GM21786 (cell line): ENCODE measurements at regions not wholly inside any gene's neighbourhood (a gene's known extent, or its start where the extent isn't known, plus 50 kb on each side); places are given as distances from the start of the nearest gene placed in this dataset.
"Not testable (repeated sequence)": the region's sequence is repeated elsewhere in the genome, so short reads cannot be mapped to it uniquely, and the experiment has no call there.

Experiments used
- ATAC-seq: cut with Tn5 transposase; IDR thresholded peaks from one replicate; pipeline ENCODE4 v1.9.1; 2021; ENCODE audit not compliant: unreplicated experiment

DNA sequence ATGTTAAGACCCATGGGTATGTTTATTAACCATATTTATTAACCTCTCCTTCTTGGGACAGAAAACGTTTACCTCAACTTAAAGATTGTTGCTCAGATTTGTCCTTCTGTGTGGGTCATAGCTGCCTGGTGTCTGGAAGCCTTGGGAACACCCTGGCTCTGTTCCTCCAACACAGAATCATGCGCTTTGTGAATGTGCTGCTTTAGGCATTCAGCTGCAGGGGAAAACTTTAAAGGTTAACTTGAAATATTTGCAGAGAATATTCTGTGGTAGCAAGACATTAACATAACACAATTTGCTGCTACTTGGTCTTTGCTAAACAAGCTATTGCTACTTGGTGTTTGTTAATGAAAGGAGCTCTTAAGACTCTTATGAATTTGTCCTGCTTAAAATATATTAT lies 50.5 kb upstream of the THOC3 start:
- ATAC-seq, result not testable (repeated sequence)

DNA sequence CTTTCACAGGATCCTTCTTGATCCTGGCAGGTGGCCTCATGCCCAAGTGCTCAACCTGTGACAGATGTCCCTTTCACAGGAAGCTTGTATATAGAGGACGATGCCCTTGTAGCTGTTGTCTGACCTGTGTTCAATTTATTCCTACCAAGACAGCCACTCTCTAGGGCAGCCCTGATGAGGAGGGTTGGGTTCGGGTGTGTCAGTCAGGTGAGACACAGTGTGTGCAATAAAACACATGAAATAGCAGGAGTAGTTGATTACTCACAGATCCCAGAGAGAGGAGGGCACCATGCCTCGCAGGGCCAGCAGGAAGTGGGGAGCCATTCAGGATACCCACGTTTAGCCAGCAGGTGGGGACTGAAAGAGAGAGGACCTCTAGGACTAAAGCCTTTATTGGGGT lies 52.7 kb upstream of the THOC3 start:
- ATAC-seq, result not testable (repeated sequence)

DNA sequence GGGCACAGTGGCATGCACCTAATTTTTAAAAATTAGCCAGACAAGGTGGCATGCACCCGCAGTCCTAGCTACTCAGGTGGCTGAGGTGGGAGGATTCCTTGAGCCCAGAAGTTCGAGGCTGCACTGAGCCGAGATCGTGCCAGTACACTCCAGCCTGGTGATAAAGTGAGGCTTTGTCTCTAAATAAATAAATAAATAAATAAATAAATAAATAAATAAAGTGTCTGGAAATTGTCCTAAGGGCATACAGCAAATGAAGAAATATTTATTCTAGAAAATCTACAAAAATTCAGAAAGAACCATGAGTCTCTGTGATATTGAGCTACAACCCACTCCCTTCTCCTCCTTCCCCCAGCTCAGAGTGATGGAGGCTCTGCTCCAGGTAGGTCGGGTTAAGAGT lies 55.4 kb upstream of the THOC3 start:
- ATAC-seq, result not testable (repeated sequence)

DNA sequence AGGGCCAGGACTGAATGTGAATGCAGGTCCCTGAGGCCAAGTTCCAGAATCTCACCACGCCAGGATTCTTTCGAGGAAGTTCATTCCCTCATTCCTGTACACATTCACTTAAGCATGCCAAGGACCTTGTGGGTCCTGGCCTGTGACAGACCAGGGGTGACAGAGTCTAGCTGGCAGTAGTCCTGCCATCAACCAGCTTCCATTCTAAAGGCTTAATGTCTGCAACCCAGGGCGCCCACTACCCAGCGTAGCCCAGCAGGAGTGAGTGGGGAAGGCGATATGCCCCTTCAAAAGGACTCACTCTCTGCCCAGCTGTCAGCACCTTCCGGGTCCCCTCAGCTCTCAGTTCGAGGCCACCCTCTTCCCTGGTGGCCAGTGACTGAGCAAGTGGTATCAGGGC lies 61.3 kb upstream of the THOC3 start:
- ATAC-seq, result not testable (repeated sequence)

DNA sequence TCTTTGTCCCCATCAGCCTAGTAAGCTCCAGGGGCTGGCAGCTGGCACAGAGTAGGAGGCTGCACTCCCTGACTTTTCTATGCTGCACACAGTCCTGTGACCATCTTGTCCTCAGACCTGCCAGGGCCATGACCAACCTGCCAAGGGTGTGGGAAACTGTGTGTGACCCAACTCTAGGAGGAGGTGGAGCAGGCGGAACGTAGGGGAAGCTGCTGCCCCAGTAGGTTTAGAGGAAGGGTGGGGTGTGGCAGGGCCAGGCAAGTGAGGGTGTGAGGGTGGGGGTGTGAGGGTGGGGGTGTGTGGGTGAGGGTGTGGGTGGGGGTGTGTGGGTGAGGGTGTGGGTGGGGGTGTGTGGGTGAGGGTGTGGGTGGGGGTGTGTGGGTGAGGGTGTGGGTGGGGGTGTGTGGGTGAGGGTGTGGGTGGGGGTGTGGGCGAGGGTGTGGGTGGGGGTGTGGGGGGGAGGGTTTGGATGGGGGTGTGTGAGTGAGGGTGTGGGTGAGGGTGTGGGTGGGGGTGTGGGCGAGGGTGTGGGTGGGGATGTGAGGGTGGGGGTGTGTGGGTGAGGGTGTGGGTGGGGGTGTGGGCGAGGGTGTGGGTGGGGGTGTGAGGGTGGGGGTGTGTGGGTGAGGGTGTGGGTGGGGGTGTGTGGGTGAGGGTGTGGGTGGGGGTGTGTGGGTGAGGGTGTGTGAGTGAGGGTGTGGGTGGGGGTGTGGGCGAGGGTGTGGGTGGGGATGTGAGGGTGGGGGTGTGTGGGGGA lies 62.4 kb upstream of the THOC3 start:
- not testable (repeated sequence) for ATAC-seq

DNA sequence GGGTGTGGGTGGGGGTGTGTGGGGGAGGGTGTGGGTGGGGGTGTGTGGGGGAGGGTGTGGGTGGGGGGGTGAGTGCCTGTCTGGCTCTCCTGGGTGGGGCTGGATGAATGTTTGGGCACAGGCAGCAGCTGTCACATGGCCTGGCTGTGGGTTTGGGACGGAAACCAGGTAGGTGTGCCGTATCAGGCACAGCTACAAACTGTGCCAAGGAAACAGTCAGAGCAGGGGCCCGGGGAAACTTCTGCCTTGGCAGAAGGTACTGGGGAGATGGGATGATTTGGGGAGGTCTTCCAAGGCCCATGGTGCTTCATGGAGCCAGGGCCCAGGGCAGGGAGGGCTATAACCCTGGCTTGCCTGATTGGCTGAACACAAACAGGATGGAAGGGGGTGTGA lies 63.0 kb upstream of the THOC3 start:
- ATAC-seq, result not testable (repeated sequence)

DNA sequence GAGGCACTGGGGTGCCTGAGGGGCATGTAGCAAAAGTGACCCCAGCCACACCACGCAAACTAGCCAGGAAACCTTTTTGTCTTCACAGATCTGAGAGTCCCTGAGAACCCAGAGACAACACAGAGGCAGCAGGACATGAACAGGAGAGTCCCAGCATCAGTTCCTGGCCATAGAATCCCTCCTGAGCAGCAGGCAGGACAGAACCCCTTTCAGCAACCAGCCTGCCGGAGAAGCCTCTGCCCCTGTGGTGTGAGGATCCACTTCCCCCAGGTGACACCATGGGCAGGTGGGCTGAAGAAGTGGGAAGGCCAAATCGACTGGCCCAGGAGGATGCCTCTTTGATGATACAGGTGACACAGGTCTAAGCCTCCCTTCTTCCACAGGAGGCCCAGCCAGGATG lies 65.1 kb upstream of the THOC3 start:
- ATAC-seq, result not testable (repeated sequence)

DNA sequence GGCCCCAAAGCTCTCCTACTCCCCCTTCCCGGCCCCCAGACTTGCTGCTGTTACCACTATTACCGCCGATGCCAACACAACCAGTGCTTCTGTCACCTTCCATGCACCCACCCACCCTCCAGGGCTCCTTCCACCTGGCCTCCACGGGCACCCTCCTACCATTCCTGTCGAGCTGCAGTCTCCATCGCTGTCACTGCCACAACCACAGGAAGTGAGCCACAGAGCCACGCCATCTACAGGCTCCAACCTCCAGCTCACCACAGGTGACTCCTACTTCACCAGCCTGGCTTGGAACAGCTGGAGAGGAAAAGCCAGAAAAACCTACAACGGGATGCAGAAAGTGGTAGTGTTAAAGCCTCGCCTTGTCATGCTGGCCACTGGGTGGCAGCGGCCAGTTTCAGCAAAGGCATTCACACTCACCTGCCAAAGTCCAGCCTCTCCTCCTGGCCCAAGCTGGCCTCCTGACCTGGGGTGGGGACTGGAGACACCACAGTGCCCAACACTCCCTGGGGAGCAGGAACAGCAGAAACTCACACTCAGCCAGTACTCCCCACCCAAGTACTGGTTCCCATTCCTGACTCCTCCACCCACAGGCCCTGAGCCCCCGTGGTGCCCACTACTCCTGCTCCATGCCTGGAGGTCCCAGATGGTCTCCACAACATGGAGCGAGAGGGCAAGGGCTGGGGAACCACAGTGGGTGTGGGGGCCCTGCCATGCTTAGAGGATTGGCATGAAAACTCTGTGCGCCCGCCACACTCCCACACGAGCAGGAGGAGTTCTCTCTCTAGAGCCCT lies 66.5 kb upstream of the THOC3 start:
- not testable (repeated sequence) for ATAC-seq

DNA sequence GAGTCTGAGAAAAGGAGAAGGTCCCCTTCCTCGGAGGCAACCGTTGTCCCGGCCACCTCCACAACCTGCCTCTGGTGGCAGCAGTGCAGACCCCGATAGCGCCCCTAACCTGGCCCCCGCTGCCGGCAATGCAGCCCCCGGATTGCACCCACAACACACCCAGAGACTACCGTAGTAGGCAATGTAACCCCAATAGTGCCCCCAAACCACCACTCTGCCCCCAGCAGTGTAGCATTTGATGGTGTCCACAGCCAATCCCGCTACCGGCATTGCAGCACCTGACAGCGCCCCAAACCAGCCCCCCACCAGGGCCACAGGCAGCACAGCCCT lies 67.1 kb upstream of the THOC3 start:
- not testable (repeated sequence) for ATAC-seq

DNA sequence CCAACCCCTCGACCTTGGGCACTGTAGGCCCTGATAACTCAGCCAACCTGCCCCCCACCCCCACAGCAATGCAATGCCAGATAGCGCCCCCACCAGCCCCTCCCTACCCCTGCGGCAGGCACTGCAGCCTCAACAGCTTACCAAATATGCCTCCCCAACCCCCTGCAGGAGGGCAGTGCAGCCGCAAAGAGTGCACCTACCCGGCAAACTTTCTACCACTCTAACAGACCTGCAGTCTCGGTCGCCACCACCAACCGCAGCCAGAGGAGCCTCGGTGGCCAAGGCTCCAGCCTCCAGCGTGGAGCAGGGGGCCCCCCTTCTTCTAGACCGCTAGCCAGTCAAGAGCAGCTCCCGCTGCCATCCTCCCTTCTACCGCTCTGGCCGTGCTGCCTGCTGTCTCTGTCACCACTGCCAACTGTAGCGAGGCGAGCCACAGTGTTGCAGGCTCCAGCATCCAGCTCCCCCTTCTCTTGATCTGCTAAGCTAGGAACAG lies 67.7 kb upstream of the THOC3 start:
- not testable (repeated sequence) for ATAC-seq

DNA sequence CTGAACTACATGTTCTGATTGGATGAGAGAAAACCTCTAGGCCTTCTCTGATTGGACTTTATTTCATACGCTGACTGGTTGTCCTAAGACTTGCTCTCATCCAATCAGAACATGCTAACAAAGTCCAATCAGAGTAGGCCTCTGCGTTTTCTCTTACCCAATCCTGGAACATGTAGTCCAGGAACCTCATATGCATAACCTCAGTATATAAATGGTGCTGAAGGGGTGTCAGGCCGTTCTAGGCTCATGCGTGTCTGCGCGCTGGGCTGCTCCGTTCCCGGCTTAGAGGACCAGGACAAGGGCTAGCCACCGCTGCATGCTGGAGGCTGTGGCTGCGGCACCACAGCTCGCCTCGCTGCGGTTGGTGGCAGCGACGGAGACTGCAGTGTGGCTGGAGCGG lies 68.3 kb upstream of the THOC3 start:
- not testable (repeated sequence) for ATAC-seq

DNA sequence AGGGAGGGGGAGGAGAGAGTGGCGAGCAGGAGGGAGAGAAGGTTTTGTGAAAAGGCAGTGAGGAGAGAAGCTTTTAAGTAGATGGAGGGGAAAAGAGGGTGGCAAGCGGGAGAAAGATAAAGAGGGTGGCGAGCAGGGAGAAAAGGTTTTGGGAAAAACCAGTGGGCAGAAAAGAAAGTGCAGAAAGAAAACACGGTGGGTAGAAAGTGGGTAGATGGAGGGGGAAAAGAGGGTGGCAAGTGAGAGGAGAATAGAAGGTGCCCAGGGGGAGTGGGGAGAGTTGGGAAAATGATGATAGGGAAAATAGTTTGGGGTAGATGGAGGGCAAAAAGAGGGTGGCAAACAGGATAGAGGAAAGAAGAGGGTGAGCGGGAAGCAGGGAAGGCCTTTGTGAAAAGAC lies 69.1 kb upstream of the THOC3 start:
- ATAC-seq, result not testable (repeated sequence)

DNA sequence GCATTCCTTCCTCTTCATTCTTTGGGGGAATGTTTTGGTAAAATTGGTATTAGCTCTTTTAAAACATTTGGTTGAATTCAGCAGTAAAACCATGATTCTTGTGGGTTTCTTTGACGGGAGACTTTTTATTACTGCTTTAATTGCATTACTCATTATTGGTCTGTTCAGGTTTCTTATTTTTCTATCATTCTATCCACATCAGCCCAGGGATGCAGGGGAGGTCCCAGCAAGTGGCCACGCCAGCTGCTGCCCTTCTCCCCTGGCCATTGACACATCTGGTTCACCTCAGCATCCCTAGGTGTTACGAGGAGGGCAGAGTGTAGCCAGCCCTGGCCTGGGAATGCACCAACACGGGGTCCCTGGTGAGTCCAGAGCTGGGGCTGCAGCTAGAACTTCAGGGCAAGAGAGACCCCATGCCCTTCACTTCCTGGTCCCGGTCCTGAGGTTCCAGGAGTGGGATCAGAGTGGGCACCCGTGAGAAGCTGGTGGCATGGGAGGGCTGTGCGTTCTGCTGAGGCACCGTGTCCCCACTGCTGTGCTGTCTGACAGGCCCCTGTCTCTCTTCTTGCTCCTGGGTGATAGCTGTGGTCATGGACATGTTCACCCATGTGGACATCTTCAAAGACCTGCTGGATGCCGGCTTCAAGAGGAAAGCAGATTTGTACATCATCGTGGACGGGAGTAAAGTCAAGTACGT lies 72.1 kb upstream of the THOC3 start:
- ATAC-seq, result not testable (repeated sequence)

DNA sequence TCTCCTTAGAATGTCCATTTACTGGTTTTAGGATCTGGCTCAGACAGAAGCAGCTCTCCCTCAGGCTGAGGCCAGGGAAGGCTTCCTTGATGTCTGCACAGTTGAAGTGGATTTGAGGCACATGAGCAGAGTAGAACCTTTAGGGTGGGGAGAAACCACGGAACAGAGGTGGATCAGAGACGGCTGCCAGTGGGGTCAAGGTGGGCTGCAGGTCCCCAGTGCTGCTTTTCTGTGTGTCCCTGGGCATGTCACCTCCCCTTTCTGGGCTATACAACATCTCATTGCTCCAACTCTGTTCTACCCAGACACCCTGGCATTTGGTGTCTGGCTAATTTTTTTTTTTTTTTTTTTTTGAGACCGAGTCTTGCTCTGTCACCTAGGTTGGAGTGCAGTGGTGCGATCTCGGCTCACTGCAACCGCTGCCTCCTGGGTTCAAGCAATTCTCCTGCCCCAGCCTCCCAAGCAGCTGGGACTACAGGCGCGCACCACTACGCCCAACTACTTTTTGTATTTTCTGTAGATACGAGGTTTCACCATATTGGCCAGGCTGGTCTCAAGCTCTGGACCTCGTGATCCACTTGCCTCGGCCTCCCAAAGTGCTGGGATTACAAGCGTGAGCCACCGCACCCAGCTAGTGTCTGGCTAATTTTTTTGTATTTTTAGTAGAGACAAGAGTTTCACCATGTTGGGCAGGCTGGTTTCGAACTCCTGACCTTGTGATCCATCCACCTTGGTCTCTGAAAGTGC lies 73.3 kb upstream of the THOC3 start:
- not testable (repeated sequence) for ATAC-seq

DNA sequence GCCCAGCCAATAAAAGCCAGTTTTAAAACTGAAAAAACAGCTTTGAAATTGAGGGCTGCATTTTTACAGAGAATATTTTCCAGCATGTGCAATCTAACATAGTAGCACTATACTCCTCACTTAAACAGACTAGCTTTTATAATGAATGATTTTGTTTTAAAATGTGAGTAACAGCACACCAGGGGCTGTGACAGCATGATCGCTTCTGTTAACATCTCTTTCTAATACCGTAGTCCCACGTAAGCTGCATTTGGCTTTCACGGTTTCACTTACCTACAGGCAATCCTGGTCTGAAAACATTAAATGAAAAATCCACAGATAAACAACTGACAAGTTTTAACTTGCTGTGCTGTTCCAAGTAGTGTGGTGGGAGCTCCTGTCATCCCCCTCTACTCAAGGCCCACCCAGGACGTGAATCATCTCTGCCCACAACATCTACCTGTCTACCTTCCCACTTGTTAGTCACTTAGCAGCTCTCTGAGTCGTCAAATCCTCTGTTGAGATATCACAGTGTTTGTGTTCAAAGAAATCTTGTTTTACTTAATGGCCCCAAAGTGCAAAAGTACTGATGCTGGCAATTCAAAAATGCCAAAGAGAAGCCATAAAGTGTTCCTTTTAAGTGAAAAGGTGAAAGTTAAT lies 74.0 kb upstream of the THOC3 start:
- ATAC-seq, result not testable (repeated sequence)

DNA sequence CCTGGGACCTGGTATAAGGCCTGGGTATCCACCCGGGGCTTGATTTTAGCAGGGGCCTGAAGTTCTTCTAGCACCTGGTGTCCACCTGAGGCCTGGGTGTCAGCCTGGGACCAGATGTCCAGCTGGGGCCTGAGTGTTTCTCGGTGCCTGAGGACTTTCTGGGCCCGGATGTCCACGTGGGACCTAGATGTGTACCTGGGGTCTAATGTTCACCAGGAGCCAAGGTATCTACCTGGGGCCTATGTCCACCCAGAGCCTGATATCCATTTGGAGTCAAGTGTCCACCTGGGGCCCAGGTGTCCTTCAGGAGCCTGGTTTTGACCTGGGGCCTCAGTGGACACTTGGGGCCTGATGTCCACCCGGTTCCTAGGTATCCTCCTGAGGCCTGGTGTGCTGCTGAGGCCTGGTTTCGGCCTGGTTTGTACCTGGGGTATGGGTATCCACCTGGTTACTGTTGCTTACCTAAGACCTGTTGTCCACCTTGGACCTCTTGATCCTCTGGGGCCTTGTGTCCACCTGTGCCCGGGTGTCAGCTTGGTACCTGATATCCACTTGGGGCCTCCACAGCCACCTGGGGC lies 75.2 kb upstream of the THOC3 start:
- ATAC-seq, result not testable (repeated sequence)

DNA sequence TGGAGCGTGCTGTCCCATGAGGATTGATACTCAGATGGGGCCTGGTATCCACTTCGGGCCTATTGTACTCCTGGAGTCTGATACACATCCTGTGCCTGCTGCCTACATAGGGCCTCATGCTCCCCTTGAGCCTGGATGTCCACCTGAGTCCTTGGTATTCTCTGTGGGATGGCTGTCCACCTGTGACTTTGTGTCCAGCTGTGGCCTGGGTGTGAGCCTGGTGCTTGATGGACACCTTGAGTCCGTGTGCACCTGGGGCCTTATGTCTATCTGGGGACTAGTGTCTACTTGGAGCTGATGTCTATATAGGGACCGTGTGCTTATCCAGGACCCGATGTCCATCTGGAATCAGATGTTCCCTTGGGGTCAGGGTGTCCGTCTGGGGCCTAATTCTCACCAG lies 75.9 kb upstream of the THOC3 start:
- not testable (repeated sequence) for ATAC-seq

DNA sequence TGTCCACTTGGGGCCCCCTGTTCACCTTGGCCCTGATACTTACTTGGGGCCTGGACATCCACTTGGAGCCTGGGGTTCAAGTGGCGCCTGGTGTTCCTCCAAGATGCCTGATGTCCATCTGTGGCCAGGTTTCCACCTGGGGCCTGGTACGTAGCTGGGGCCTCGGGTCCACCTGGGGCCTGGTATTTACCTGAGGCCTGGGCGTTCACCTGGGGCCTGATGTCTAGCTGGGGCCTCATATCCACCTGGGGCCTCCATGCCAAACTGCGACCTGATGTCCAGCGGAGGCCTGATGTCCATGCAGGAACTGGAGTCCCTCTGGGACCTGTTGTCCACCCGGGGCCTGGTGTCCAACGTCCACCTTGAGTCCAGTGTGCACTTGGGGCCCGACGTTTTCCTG lies 76.3 kb upstream of the THOC3 start:
- not testable (repeated sequence) for ATAC-seq

DNA sequence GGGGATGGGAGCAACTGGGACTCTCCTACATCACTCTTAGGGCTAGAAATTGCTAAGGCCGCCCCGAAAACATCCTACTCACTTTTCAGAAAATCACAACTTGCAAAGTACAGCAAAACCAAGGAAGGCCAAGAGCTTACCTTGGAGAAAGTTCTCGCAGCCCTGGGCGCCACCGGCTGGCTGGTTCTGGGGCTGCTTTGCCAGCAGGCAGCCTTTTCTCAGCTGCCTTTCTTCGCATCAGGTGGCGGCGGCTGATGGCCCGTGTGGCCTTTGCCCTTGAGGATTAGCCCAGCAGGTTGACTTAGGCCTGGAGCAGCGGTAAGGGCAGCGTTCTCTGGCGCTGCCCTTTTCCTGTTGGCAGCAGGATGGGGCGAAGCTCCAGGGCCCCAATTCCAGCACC lies 77.3 kb upstream of the THOC3 start:
- not testable (repeated sequence) for ATAC-seq

DNA sequence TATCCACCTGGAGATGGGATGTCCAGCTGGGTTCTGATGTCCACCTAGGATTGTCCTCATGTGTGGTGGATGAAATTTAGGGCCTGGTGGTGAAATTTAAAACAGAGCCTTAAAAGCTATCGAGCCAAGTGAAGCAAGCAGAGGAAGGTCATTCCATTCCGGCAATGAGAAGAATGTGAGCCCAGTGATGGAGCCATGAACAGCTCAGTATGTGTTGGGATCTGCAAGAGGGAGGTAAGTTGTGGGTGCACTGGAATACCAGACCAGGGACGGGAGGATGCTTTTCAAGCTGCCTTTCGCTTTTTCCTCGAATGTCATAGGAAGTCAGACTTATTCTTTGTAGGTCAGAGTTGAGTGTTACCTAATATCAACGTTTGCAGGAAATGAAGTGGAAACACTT lies 80.6 kb upstream of the THOC3 start:
- ATAC-seq, result not testable (repeated sequence)
